H9 (cell line): ENCODE measurements at regions not wholly inside any gene's neighbourhood (a gene's known extent, or its start where the extent isn't known, plus 50 kb on each side); places are given as distances from the start of the nearest gene placed in this dataset.

Source experiments
- DNase-seq: peaks from one replicate; pipeline ENCODE4 v3.0.0-alpha.2; 2017
- H2AFZ ChIP-seq: one replicate; pipeline ENCODE4 v1.6.1; 2013; ENCODE audit warnings: mild to moderate bottlenecking, low read length, control low read depth, moderate library complexity
- H2AK5ac ChIP-seq: 2 replicates; pipeline ENCODE4 v1.6.1; 2013; ENCODE audit warnings: low read length, control low read depth, mixed read lengths; ENCODE audit not compliant: insufficient read length
- H2BK120ac ChIP-seq: one replicate; pipeline ENCODE4 v1.6.1; 2013; ENCODE audit warnings: low read depth, mild to moderate bottlenecking, low read length, control low read depth, inconsistent platforms; ENCODE audit not compliant: poor library complexity, severe bottlenecking
- H2BK12ac ChIP-seq: 2 replicates; pipeline ENCODE4 v1.6.1; 2013; ENCODE audit warnings: low read length, control low read depth, mixed read lengths, low read depth; ENCODE audit not compliant: insufficient read length
- H2BK15ac ChIP-seq: 2 replicates; pipeline ENCODE4 v1.6.1; 2013; ENCODE audit warnings: low read depth, low read length, control low read depth
- H2BK20ac ChIP-seq: one replicate; pipeline ENCODE4 v1.6.1; 2013; ENCODE audit warnings: low read depth, mild to moderate bottlenecking, low read length, control low read depth, inconsistent platforms; ENCODE audit not compliant: poor library complexity, severe bottlenecking
- H2BK5ac ChIP-seq: 2 replicates; pipeline ENCODE4 v1.6.1; 2013; ENCODE audit warnings: low read length, control low read depth, mixed read lengths; ENCODE audit not compliant: insufficient read length
- H3K14ac ChIP-seq: 2 replicates; pipeline ENCODE4 v1.6.1; 2013; ENCODE audit warnings: low read length, control low read depth; ENCODE audit not compliant: insufficient read depth
- H3K18ac ChIP-seq: 2 replicates; pipeline ENCODE4 v1.6.1; 2013; ENCODE audit warnings: low read depth, mild to moderate bottlenecking, mixed read lengths, low read length, control low read depth; ENCODE audit not compliant: insufficient read length
- H3K23ac ChIP-seq: 2 replicates; pipeline ENCODE4 v1.6.1; 2013; ENCODE audit warnings: low read length, control low read depth, mixed read lengths, low read depth; ENCODE audit not compliant: insufficient read length
- H3K23me2 ChIP-seq: 2 replicates; pipeline ENCODE4 v1.6.1; 2013; ENCODE audit warnings: low read depth, mild to moderate bottlenecking, mixed read lengths, low read length, control low read depth; ENCODE audit not compliant: insufficient read length, poor library complexity, severe bottlenecking
- H3K27ac ChIP-seq: 2 replicates; pipeline ENCODE4 v1.5.1; 2013; ENCODE audit warnings: low read length, control low read depth, mixed read lengths, low read depth; ENCODE audit not compliant: insufficient read length
- H3K27me3 ChIP-seq: 2 replicates; pipeline ENCODE4 v1.6.1; 2013; ENCODE audit warnings: low read length, control low read depth, inconsistent platforms; ENCODE audit not compliant: insufficient read depth
- H3K4ac ChIP-seq: 2 replicates; pipeline ENCODE4 v1.6.1; 2013; ENCODE audit warnings: low read depth, mild to moderate bottlenecking, control low read depth, inconsistent platforms, low read length, moderate library complexity
- H3K4me1 ChIP-seq: 2 replicates; pipeline ENCODE4 v1.6.1; 2013; ENCODE audit warnings: low read length, control low read depth, inconsistent platforms; ENCODE audit not compliant: insufficient read depth
- H3K4me2 ChIP-seq: 2 replicates; pipeline ENCODE4 v1.6.1; 2013; ENCODE audit warnings: low read length, control low read depth, mixed read lengths; ENCODE audit not compliant: insufficient read length, insufficient read depth
- H3K56ac ChIP-seq: 2 replicates; pipeline ENCODE4 v1.6.1; 2013; ENCODE audit warnings: low read depth, mild to moderate bottlenecking, mixed read lengths, low read length, control low read depth; ENCODE audit not compliant: insufficient read length
- H3K79me1 ChIP-seq: 2 replicates; pipeline ENCODE4 v1.6.1; 2013; ENCODE audit warnings: low read depth, mild to moderate bottlenecking, moderate library complexity, low read length, control low read depth, inconsistent platforms; ENCODE audit not compliant: insufficient read depth, poor library complexity, severe bottlenecking
- H3K79me2 ChIP-seq: 2 replicates; pipeline ENCODE4 v1.6.1; 2013; ENCODE audit warnings: low read length, control low read depth, inconsistent platforms; ENCODE audit not compliant: insufficient read depth
- H3K9ac ChIP-seq: 2 replicates; pipeline ENCODE4 v1.6.1; 2013; ENCODE audit warnings: low read length, control low read depth, mixed read lengths; ENCODE audit not compliant: insufficient read length; ENCODE audit errors: extremely low read depth
- H3K9me3 ChIP-seq: one replicate; pipeline ENCODE4 v1.6.1; 2013; ENCODE audit warnings: low read depth, low read length, inconsistent platforms; ENCODE audit not compliant: control insufficient read depth
- H3T11ph ChIP-seq: one replicate; pipeline ENCODE4 v1.6.1; 2013; ENCODE audit warnings: mild to moderate bottlenecking, low read length, control low read depth, inconsistent platforms
- H4K20me1 ChIP-seq: one replicate; pipeline ENCODE4 v1.6.1; 2013; ENCODE audit not compliant: control insufficient read depth, insufficient read length, insufficient read depth
- H4K5ac ChIP-seq: 2 replicates; pipeline ENCODE4 v1.6.1; 2013; ENCODE audit warnings: low read depth, mild to moderate bottlenecking, mixed read lengths, low read length, control low read depth; ENCODE audit not compliant: insufficient read length
- H4K8ac ChIP-seq: replicated peaks from 2 replicates; pipeline ENCODE4 v1.6.1; 2013; ENCODE audit warnings: low read length, control low read depth, mixed read lengths, low read depth; ENCODE audit not compliant: insufficient read length
- H4K91ac ChIP-seq: 2 replicates; pipeline ENCODE4 v1.6.1; 2013; ENCODE audit warnings: low read depth, mild to moderate bottlenecking, moderate library complexity, mixed read lengths, low read length, control low read depth; ENCODE audit not compliant: insufficient read length
- H3K27ac Mint-ChIP-seq, 3 experiments: 2 replicates in 2 of 3; 3 replicates in 1 of 3; pipeline ENCODE4 v1.8.0; 2020 to 2021; ENCODE audit warnings: mixed read lengths in 3 of 3, mild to moderate bottlenecking in 1 of 3, moderate library complexity in 1 of 3
- H3K27me3 Mint-ChIP-seq: 2 replicates; pipeline ENCODE4 v1.8.0; 2021; ENCODE audit warnings: low read depth, mild to moderate bottlenecking, moderate library complexity, mixed read lengths
- H3K36me3 Mint-ChIP-seq, 3 experiments: 2 replicates in 2 of 3; 3 replicates in 1 of 3; pipeline ENCODE4 v1.8.0; 2020 to 2021; ENCODE audit warnings: low read depth in 3 of 3, mixed read lengths in 3 of 3; ENCODE audit not compliant: insufficient read depth in 1 of 3
- H3K4me1 Mint-ChIP-seq, 2 experiments: 2 replicates each; pipeline ENCODE4 v1.8.0; 2020; ENCODE audit warnings: mixed read lengths in 2 of 2
- H3K4me3 Mint-ChIP-seq, 2 experiments: 2 replicates in 1 of 2; 3 replicates in 1 of 2; pipeline ENCODE4 v1.8.0; 2020 to 2021; ENCODE audit warnings: mild to moderate bottlenecking in 2 of 2, mixed read lengths in 2 of 2, moderate library complexity in 1 of 2
- H3K9me3 Mint-ChIP-seq, 2 experiments: 2 replicates in 1 of 2; 3 replicates in 1 of 2; pipeline ENCODE4 v1.8.0; 2020; ENCODE audit warnings: mild to moderate bottlenecking in 2 of 2, mixed read lengths in 2 of 2, moderate library complexity in 1 of 2
- WGBS: extraction: QIAGEN DNeasy Blood & Tissue Kit; methylation state at CpG from one replicate; pipeline ENCODE4 v1.1.7; 2013; ENCODE audit warnings: missing lambda C conversion rate, low lambda C conversion rate, mixed read lengths; ENCODE audit not compliant: insufficient read length; ENCODE audit errors: extremely low coverage; 5-methylcytosine and 5-hydroxymethylcytosine counted together
- TF ChIP-seq, protein P1 (sequence below): fragments of 200-600 bp; sonication (generic); conservative IDR thresholded peaks from 3 replicates; pipeline ENCODE4 v1.8.0; 2021; ENCODE audit warnings: antibody characterized with exemption, mild to moderate bottlenecking

GRCh38 chr13:75092143-75092542, 389.8 kb downstream of the TBC1D4 start:
- H2BK12ac ChIP-seq: no peak overlapping the region
- no peak overlapping the region for H4K91ac ChIP-seq
- H3K23ac ChIP-seq: no peak overlapping the region
- no peaks in the 10 kb centered on the region for H3K23me2 ChIP-seq
- H3K79me1 ChIP-seq: no peaks in the 10 kb centered on the region
- no peak overlapping the region for H3K4me3 Mint-ChIP-seq
- no peak overlapping the region; a peak in 1 of 7 replicates for H3K27ac Mint-ChIP-seq
- no peaks in the 10 kb centered on the region for H3K36me3 Mint-ChIP-seq
- no peak overlapping the region for H3K56ac ChIP-seq
- H3K18ac ChIP-seq: no peak overlapping the region
- H3T11ph ChIP-seq: no peak overlapping the region
- no peak overlapping the region for H2BK120ac ChIP-seq
- DNase-seq: no peak
- no peaks in the 10 kb centered on the region for H3K79me2 ChIP-seq
- H3K27me3 ChIP-seq: no peaks in the 10 kb centered on the region
- no peak overlapping the region for H4K8ac ChIP-seq
- no peak overlapping the region for H3K4ac ChIP-seq
- TF ChIP-seq, protein P1, sequence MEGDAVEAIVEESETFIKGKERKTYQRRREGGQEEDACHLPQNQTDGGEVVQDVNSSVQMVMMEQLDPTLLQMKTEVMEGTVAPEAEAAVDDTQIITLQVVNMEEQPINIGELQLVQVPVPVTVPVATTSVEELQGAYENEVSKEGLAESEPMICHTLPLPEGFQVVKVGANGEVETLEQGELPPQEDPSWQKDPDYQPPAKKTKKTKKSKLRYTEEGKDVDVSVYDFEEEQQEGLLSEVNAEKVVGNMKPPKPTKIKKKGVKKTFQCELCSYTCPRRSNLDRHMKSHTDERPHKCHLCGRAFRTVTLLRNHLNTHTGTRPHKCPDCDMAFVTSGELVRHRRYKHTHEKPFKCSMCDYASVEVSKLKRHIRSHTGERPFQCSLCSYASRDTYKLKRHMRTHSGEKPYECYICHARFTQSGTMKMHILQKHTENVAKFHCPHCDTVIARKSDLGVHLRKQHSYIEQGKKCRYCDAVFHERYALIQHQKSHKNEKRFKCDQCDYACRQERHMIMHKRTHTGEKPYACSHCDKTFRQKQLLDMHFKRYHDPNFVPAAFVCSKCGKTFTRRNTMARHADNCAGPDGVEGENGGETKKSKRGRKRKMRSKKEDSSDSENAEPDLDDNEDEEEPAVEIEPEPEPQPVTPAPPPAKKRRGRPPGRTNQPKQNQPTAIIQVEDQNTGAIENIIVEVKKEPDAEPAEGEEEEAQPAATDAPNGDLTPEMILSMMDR: no peak
- H2BK5ac ChIP-seq: no peak overlapping the region
- no peak overlapping the region for H2BK20ac ChIP-seq
- no peaks in the 10 kb centered on the region; a peak in 1 of 5 replicates for H3K9me3 Mint-ChIP-seq
- H3K4me1 ChIP-seq: no peaks in the 10 kb centered on the region; the same call in 1 of the 2 replicates
- no peak overlapping the region for H3K14ac ChIP-seq
- peaks cover 9% of the 10 kb centered on the region in 2 experiments for H3K4me1 Mint-ChIP-seq
- H4K5ac ChIP-seq: no peak overlapping the region
- no CpG with 5 or more reads among the region's 2 CpGs for WGBS
- H3K27ac ChIP-seq: no peak overlapping the region
- H2AFZ ChIP-seq: no peak overlapping the region
- H2BK15ac ChIP-seq: no peak overlapping the region
- H3K9me3 ChIP-seq: no peaks in the 10 kb centered on the region
- no peak overlapping the region for H3K9ac ChIP-seq
- H3K4me2 ChIP-seq: no peak overlapping the region
- H2AK5ac ChIP-seq: no peak overlapping the region
- H4K20me1 ChIP-seq: no peaks in the 10 kb centered on the region
- no peaks in the 10 kb centered on the region; the same call in 1 of the 2 replicates for H3K27me3 Mint-ChIP-seq
